GM23338 (cell line): ENCODE measurements at regions not wholly inside any gene's neighbourhood (a gene's known extent, or its start where the extent isn't known, plus 50 kb on each side); places are given as distances from the start of the nearest gene placed in this dataset.

Experiments
- ATAC-seq: fragments of 200-7000 bp; cut with Tn5 transposase; 3 replicates; pipeline ENCODE4 v1.9.1; 2020
- DNase-seq: peaks from one replicate; pipeline ENCODE4 v3.0.0-alpha.2; 2015; ENCODE audit warnings: low spot score
- H2AFZ ChIP-seq: fragments of 200-600 bp; sonication (generic); 2 replicates; pipeline ENCODE4 v1.8.0; 2016; ENCODE audit warnings: antibody characterized with exemption, mild to moderate bottlenecking, moderate library complexity
- H3F3A ChIP-seq: fragments of 200-600 bp; sonication (generic); replicated peaks from 2 replicates; pipeline ENCODE4 v1.8.0; 2017; ENCODE audit warnings: antibody characterized with exemption, mixed run types, low read depth
- H3K27ac ChIP-seq: fragments of 200-600 bp; sonication (generic); 2 replicates; pipeline ENCODE4 v1.6.1; 2016; ENCODE audit warnings: low read depth
- H3K27me3 ChIP-seq: fragments of 200-600 bp; sonication (generic); 2 replicates; pipeline ENCODE4 v1.8.0; 2016; ENCODE audit warnings: mild to moderate bottlenecking, mixed run types, moderate library complexity; ENCODE audit not compliant: insufficient read depth
- H3K36me3 ChIP-seq: fragments of 200-600 bp; sonication (generic); 2 replicates; pipeline ENCODE4 v1.8.0; 2016; ENCODE audit warnings: mild to moderate bottlenecking; ENCODE audit not compliant: insufficient read depth
- H3K4me1 ChIP-seq: fragments of 200-600 bp; sonication (generic); 2 replicates; pipeline ENCODE4 v1.8.0; 2016; ENCODE audit warnings: mild to moderate bottlenecking, moderate library complexity; ENCODE audit not compliant: insufficient read depth
- H3K4me2 ChIP-seq: fragments of 200-600 bp; sonication (generic); 2 replicates; pipeline ENCODE4 v1.7.1; 2017; ENCODE audit warnings: mixed run types
- H3K4me3 ChIP-seq: fragments of 200-600 bp; sonication (generic); 2 replicates; pipeline ENCODE4 v1.6.1; 2016; ENCODE audit warnings: mixed run types
- H3K79me2 ChIP-seq: fragments of 200-600 bp; sonication (generic); replicated peaks from 2 replicates; pipeline ENCODE4 v1.8.0; 2017; ENCODE audit warnings: mild to moderate bottlenecking; ENCODE audit not compliant: insufficient read depth
- H3K9me2 ChIP-seq: fragments of 200-600 bp; sonication (generic); 2 replicates; pipeline ENCODE4 v1.8.0; 2017; ENCODE audit not compliant: insufficient read depth
- H4K20me1 ChIP-seq: fragments of 200-600 bp; sonication (generic); replicated peaks from 2 replicates; pipeline ENCODE4 v1.8.0; 2017; ENCODE audit warnings: mild to moderate bottlenecking; ENCODE audit not compliant: insufficient read depth
- H3K27ac Mint-ChIP-seq: 2 replicates; pipeline ENCODE4 v1.8.0; 2020; ENCODE audit warnings: inconsistent platforms, mild to moderate bottlenecking, moderate library complexity, mixed read lengths
- H3K27me3 Mint-ChIP-seq: 3 replicates; pipeline ENCODE4 v1.8.0; 2022; ENCODE audit warnings: low read depth, mild to moderate bottlenecking, moderate library complexity, mixed read lengths, inconsistent platforms; ENCODE audit not compliant: insufficient read depth, poor library complexity
- H3K36me3 Mint-ChIP-seq: 3 replicates; pipeline ENCODE4 v1.8.0; 2021; ENCODE audit warnings: low read depth, mild to moderate bottlenecking, inconsistent platforms, moderate library complexity, mixed read lengths
- H3K4me1 Mint-ChIP-seq: 3 replicates; pipeline ENCODE4 v1.8.0; 2020; ENCODE audit warnings: mild to moderate bottlenecking, inconsistent platforms, mixed read lengths
- H3K4me3 Mint-ChIP-seq: 3 replicates; pipeline ENCODE4 v1.8.0; 2021; ENCODE audit warnings: moderate library complexity, mild to moderate bottlenecking, inconsistent platforms, mixed read lengths
- H3K9me3 Mint-ChIP-seq: 3 replicates; pipeline ENCODE4 v1.8.0; 2020; ENCODE audit warnings: moderate library complexity, mild to moderate bottlenecking, inconsistent platforms, mixed read lengths
- CREB1 ChIP-seq: fragments of 250-450 bp; sonication (Bioruptor Pico); IDR thresholded peaks from 2 replicates; pipeline ENCODE4 v1.5.0; 2020; ENCODE audit warnings: low read depth, mild to moderate bottlenecking, moderate library complexity
- EZH2 ChIP-seq: fragments of 200-600 bp; sonication (generic); IDR thresholded peaks from one replicate; pipeline ENCODE4 v1.8.0; 2017; ENCODE audit warnings: antibody characterized with exemption, mild to moderate bottlenecking, low read depth; ENCODE audit not compliant: unreplicated experiment
- EZH2phosphoT487 ChIP-seq: fragments of 200-600 bp; sonication (generic); IDR thresholded peaks from one replicate; pipeline ENCODE4 v1.8.1; 2018; ENCODE audit warnings: antibody characterized with exemption; ENCODE audit not compliant: unreplicated experiment
- JUNB ChIP-seq: IDR thresholded peaks from one replicate; pipeline ENCODE4 v1.6.1; 2016; ENCODE audit warnings: antibody characterized with exemption; ENCODE audit not compliant: unreplicated experiment
- NANOG ChIP-seq: IDR thresholded peaks from 2 replicates; pipeline ENCODE4 v1.6.1; 2016; ENCODE audit warnings: antibody characterized with exemption, borderline replicate concordance
- POLR2AphosphoS5 ChIP-seq: IDR thresholded peaks from 2 replicates; pipeline ENCODE4 v1.6.1; 2016; ENCODE audit warnings: antibody characterized with exemption, low read depth
- STAT1 ChIP-seq: IDR thresholded peaks from one replicate; pipeline ENCODE4 v1.6.1; 2016; ENCODE audit warnings: antibody characterized with exemption; ENCODE audit not compliant: unreplicated experiment
- ZNF114 ChIP-seq: fragments of 250-450 bp; sonication (Bioruptor Pico); IDR thresholded peaks from 2 replicates; pipeline ENCODE4 v1.5.0; 2020; ENCODE audit warnings: mild to moderate bottlenecking, moderate library complexity
- ZNF331 ChIP-seq: fragments of 250-450 bp; sonication (Bioruptor Pico); IDR thresholded peaks from 2 replicates; pipeline ENCODE4 v1.5.0; 2020; ENCODE audit warnings: low read depth, mild to moderate bottlenecking, moderate library complexity
- TF ChIP-seq, protein P1 (sequence below): IDR thresholded peaks from 2 replicates; pipeline ENCODE4 v1.6.1; 2016; ENCODE audit warnings: antibody characterized with exemption
- TF ChIP-seq, protein P2 (sequence below): fragments of 250-450 bp; sonication (Bioruptor Pico); IDR thresholded peaks from 2 replicates; pipeline ENCODE4 v1.5.0; 2020; ENCODE audit warnings: mild to moderate bottlenecking, moderate library complexity
- TF ChIP-seq, protein P3 (sequence below), 2 experiments: fragments of 200-600 bp in 1 of 2; sonication (generic) in 1 of 2; conservative IDR thresholded peaks; 2 replicates each; pipeline versions ENCODE4 v1.5.1 to v1.6.1; 2016 to 2017; ENCODE audit warnings: antibody characterized with exemption in 2 of 2, low read depth in 2 of 2, mild to moderate bottlenecking in 2 of 2, moderate library complexity in 1 of 2
- TF ChIP-seq, protein P4 (sequence below): IDR thresholded peaks from one replicate; pipeline ENCODE4 v1.6.1; 2018; ENCODE audit warnings: antibody characterized with exemption; ENCODE audit not compliant: unreplicated experiment

DNA sequence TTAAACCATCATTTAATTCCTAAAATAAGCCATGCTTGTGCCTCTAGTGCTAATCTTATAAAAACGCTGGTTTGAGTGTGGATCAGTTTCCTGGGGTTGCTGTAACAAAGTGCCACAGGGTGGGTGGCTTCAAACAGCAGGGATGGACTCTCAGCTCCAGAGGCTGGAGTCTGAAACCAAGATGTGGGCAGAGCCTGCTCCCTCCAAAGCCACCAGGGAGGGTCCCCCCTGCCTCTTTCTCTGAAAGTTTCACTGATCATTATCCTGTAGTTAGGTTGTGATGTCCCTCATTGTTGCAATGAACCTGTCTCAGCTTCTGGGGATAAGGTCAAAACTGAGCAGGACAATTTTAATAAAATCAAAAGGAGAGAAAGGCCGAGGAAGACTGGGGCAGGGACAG lies 251.9 kb upstream of the TCERG1L start:
- Histone ChIP-seq H4K20me1 (no peaks in the 10 kb centered on the region), H3K4me3 (no peak overlapping the region), H3K27me3 (no peaks in the 10 kb centered on the region), H3K79me2 (no peaks in the 10 kb centered on the region), H3K27ac (no peak overlapping the region), H3F3A (no peaks in the 10 kb centered on the region), H3K4me2 (no peak overlapping the region), H2AFZ (no peak overlapping the region), H3K36me3 (no peaks in the 10 kb centered on the region; the same call in 1 of the 2 replicates), H3K4me1 (no peaks in the 10 kb centered on the region), H3K9me2 (no peaks in the 10 kb centered on the region)
- TF ChIP-seq JUNB = no peak
- no peak for TF ChIP-seq STAT1
- no peak for TF ChIP-seq EZH2phosphoT487
- TF ChIP-seq, protein P1, sequence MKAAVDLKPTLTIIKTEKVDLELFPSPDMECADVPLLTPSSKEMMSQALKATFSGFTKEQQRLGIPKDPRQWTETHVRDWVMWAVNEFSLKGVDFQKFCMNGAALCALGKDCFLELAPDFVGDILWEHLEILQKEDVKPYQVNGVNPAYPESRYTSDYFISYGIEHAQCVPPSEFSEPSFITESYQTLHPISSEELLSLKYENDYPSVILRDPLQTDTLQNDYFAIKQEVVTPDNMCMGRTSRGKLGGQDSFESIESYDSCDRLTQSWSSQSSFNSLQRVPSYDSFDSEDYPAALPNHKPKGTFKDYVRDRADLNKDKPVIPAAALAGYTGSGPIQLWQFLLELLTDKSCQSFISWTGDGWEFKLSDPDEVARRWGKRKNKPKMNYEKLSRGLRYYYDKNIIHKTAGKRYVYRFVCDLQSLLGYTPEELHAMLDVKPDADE = no peak
- TF ChIP-seq EZH2 = no peak
- TF ChIP-seq, protein P2, sequence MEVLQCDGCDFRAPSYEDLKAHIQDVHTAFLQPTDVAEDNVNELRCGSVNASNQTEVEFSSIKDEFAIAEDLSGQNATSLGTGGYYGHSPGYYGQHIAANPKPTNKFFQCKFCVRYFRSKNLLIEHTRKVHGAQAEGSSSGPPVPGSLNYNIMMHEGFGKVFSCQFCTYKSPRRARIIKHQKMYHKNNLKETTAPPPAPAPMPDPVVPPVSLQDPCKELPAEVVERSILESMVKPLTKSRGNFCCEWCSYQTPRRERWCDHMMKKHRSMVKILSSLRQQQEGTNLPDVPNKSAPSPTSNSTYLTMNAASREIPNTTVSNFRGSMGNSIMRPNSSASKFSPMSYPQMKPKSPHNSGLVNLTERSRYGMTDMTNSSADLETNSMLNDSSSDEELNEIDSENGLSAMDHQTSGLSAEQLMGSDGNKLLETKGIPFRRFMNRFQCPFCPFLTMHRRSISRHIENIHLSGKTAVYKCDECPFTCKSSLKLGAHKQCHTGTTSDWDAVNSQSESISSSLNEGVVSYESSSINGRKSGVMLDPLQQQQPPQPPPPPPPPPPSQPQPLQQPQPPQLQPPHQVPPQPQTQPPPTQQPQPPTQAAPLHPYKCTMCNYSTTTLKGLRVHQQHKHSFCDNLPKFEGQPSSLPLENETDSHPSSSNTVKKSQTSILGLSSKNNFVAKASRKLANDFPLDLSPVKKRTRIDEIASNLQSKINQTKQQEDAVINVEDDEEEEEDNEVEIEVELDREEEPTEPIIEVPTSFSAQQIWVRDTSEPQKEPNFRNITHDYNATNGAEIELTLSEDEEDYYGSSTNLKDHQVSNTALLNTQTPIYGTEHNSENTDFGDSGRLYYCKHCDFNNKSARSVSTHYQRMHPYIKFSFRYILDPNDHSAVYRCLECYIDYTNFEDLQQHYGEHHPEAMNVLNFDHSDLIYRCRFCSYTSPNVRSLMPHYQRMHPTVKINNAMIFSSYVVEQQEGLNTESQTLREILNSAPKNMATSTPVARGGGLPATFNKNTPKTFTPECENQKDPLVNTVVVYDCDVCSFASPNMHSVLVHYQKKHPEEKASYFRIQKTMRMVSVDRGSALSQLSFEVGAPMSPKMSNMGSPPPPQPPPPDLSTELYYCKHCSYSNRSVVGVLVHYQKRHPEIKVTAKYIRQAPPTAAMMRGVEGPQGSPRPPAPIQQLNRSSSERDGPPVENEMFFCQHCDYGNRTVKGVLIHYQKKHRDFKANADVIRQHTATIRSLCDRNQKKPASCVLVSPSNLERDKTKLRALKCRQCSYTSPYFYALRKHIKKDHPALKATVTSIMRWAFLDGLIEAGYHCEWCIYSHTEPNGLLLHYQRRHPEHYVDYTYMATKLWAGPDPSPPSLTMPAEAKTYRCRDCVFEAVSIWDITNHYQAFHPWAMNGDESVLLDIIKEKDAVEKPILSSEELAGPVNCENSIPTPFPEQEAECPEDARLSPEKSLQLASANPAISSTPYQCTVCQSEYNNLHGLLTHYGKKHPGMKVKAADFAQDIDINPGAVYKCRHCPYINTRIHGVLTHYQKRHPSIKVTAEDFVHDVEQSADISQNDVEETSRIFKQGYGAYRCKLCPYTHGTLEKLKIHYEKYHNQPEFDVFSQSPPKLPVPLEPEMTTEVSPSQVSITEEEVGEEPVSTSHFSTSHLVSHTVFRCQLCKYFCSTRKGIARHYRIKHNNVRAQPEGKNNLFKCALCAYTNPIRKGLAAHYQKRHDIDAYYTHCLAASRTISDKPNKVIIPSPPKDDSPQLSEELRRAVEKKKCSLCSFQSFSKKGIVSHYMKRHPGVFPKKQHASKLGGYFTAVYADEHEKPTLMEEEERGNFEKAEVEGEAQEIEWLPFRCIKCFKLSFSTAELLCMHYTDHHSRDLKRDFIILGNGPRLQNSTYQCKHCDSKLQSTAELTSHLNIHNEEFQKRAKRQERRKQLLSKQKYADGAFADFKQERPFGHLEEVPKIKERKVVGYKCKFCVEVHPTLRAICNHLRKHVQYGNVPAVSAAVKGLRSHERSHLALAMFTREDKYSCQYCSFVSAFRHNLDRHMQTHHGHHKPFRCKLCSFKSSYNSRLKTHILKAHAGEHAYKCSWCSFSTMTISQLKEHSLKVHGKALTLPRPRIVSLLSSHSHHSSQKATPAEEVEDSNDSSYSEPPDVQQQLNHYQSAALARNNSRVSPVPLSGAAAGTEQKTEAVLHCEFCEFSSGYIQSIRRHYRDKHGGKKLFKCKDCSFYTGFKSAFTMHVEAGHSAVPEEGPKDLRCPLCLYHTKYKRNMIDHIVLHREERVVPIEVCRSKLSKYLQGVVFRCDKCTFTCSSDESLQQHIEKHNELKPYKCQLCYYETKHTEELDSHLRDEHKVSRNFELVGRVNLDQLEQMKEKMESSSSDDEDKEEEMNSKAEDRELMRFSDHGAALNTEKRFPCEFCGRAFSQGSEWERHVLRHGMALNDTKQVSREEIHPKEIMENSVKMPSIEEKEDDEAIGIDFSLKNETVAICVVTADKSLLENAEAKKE (CRISPR knock-in tag) = no peak
- TF ChIP-seq ZNF331 (CRISPR knock-in tag) = no peak
- no peak for TF ChIP-seq ZNF114 (CRISPR knock-in tag)
- TF ChIP-seq, protein P3, sequence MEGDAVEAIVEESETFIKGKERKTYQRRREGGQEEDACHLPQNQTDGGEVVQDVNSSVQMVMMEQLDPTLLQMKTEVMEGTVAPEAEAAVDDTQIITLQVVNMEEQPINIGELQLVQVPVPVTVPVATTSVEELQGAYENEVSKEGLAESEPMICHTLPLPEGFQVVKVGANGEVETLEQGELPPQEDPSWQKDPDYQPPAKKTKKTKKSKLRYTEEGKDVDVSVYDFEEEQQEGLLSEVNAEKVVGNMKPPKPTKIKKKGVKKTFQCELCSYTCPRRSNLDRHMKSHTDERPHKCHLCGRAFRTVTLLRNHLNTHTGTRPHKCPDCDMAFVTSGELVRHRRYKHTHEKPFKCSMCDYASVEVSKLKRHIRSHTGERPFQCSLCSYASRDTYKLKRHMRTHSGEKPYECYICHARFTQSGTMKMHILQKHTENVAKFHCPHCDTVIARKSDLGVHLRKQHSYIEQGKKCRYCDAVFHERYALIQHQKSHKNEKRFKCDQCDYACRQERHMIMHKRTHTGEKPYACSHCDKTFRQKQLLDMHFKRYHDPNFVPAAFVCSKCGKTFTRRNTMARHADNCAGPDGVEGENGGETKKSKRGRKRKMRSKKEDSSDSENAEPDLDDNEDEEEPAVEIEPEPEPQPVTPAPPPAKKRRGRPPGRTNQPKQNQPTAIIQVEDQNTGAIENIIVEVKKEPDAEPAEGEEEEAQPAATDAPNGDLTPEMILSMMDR (conservative IDR thresholded peaks at IDR 0.05; ENCODE audit: low read depth in 2 of 2) = no peak
- TF ChIP-seq NANOG = no peak
- TF ChIP-seq, protein P4, sequence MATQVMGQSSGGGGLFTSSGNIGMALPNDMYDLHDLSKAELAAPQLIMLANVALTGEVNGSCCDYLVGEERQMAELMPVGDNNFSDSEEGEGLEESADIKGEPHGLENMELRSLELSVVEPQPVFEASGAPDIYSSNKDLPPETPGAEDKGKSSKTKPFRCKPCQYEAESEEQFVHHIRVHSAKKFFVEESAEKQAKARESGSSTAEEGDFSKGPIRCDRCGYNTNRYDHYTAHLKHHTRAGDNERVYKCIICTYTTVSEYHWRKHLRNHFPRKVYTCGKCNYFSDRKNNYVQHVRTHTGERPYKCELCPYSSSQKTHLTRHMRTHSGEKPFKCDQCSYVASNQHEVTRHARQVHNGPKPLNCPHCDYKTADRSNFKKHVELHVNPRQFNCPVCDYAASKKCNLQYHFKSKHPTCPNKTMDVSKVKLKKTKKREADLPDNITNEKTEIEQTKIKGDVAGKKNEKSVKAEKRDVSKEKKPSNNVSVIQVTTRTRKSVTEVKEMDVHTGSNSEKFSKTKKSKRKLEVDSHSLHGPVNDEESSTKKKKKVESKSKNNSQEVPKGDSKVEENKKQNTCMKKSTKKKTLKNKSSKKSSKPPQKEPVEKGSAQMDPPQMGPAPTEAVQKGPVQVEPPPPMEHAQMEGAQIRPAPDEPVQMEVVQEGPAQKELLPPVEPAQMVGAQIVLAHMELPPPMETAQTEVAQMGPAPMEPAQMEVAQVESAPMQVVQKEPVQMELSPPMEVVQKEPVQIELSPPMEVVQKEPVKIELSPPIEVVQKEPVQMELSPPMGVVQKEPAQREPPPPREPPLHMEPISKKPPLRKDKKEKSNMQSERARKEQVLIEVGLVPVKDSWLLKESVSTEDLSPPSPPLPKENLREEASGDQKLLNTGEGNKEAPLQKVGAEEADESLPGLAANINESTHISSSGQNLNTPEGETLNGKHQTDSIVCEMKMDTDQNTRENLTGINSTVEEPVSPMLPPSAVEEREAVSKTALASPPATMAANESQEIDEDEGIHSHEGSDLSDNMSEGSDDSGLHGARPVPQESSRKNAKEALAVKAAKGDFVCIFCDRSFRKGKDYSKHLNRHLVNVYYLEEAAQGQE = no peak
- TF ChIP-seq CREB1 = no peak
- TF ChIP-seq POLR2AphosphoS5 = no peak
- H3K27ac Mint-ChIP-seq = no peak overlapping the region
- no peaks in the 10 kb centered on the region; the same call in 2 of the 3 replicates for H3K4me1 Mint-ChIP-seq
- peaks cover 15% of the 10 kb centered on the region for H3K36me3 Mint-ChIP-seq
- H3K4me3 Mint-ChIP-seq = no peak overlapping the region
- ATAC-seq (no peak), DNase-seq (no peak)
- H3K9me3 Mint-ChIP-seq = peaks cover 88% of the 10 kb centered on the region
- peaks cover 3% of the 10 kb centered on the region for H3K27me3 Mint-ChIP-seq
